Spleen (tissue), 7 donors: ENCODE measurements at regions not wholly inside any gene's neighbourhood (a gene's known extent, or its start where the extent isn't known, plus 50 kb on each side); places are given as distances from the start of the nearest gene placed in this dataset.

Experiments used
- CTCF ChIP-seq, 11 experiments: fragments of 200-600 bp in 7 of 11; fragments of 450-650 bp in 4 of 11; sonication (generic) in 4 of 11; IDR thresholded peaks in 8 of 11; conservative IDR thresholded peaks in 3 of 11; 1 replicate in 7 of 11; 2 replicates in 4 of 11; pipeline versions ENCODE4 v1.4.0 to v1.8.0; 2016 to 2021; ENCODE audit warnings: antibody characterized with exemption in 11 of 11, inconsistent platforms in 4 of 11, mild to moderate bottlenecking in 1 of 11
- POLR2A ChIP-seq, 3 donors: fragments of 450-650 bp; IDR thresholded peaks; one replicate each; pipeline ENCODE4 v1.5.1; 2017; ENCODE audit warnings: antibody characterized with exemption in 3 of 3, mild to moderate bottlenecking in 1 of 3
- POLR2AphosphoS5 ChIP-seq, 3 donors: sonication (generic); formaldehyde crosslinking; IDR thresholded peaks; one replicate each; pipeline ENCODE4 v1.5.1; 2017; ENCODE audit warnings: antibody characterized with exemption in 3 of 3
- donor health status: DM: no; HTN: no; CAD: no; lungs with moderate emphysema.
- donor health status: DM: no; HTN: no; CAD: no.
- donor health status: DM: no; HTN: no; CAD: no.

- TF ChIP-seq CTCF (IDR thresholded peaks at IDR 0.05 in 8 of 11, conservative IDR thresholded peaks at IDR 0.05 in 3 of 11) (no peak), POLR2AphosphoS5 (IDR thresholded peaks at IDR 0.05) (no peak), POLR2A (IDR thresholded peaks at IDR 0.05) (no peak)
Observed at GRCh38 chr11:39589391-39589790, 1870.1 kb downstream of the LRRC4C start.
